HUES64 (cell line): ENCODE measurements at regions not wholly inside any gene's neighbourhood (a gene's known extent, or its start where the extent isn't known, plus 50 kb on each side); places are given as distances from the start of the nearest gene placed in this dataset.

Experiments
- H3K27ac ChIP-seq: 2 replicates; pipeline ENCODE4 v1.7.0; 2013; ENCODE audit warnings: low read depth, low read length, inconsistent platforms
- H3K27me3 ChIP-seq: 2 replicates; pipeline ENCODE4 v1.6.1; 2013; ENCODE audit warnings: mild to moderate bottlenecking, low read length; ENCODE audit not compliant: insufficient read depth
- H3K36me3 ChIP-seq: 2 replicates; pipeline ENCODE4 v1.6.1; 2013; ENCODE audit warnings: mild to moderate bottlenecking, low read length; ENCODE audit not compliant: insufficient read depth
- H3K4me1 ChIP-seq: 2 replicates; pipeline ENCODE4 v1.6.1; 2013; ENCODE audit warnings: mild to moderate bottlenecking, low read length, moderate library complexity; ENCODE audit not compliant: insufficient read depth
- H3K4me3 ChIP-seq: 2 replicates; pipeline ENCODE4 v1.5.1; 2013; ENCODE audit warnings: mild to moderate bottlenecking, low read length, moderate library complexity
- H3K9ac ChIP-seq: 2 replicates; pipeline ENCODE4 v1.6.1; 2013; ENCODE audit warnings: mild to moderate bottlenecking, low read depth, low read length
- H3K9me3 ChIP-seq: 2 replicates; pipeline ENCODE4 v1.6.1; 2013; ENCODE audit warnings: low read depth, low read length; ENCODE audit not compliant: insufficient read depth
- WGBS: fragments of 150-250, 120-280 bp; methylation state at CpG from one replicate; pipeline ENCODE4 v1.1.7; 2013; ENCODE audit warnings: missing lambda C conversion rate; 5-methylcytosine and 5-hydroxymethylcytosine counted together

DNA sequence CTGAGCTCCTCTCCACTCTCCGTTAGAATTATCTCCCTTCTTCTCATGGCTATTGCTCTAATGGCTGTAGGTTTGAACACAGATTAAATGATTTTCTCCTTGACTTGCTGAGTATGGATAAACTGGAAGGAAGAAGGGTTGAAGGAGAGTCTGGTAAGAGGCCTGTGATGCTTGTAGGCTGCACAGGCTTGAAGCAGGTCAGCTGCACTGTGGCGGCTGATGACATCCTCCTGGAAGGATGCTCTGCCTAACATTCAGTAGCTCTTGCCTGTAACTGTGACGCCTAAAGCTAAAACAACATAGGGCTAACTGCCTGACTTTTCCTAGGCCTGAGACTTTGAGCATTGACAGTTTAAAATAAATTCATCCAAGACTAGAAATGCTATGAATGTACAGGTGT lies 166.3 kb downstream of the MREG start:
- Histone ChIP-seq H3K4me1 (0 out of 2 replicates have a peak, but pooled peaks cover 4% of the 10 kb centered on the region), H3K27me3 (no peaks in the 10 kb centered on the region), H3K9ac (no peak overlapping the region), H3K27ac (no peak overlapping the region), H3K4me3 (no peak overlapping the region), H3K9me3 (no peaks in the 10 kb centered on the region), H3K36me3 (no peaks in the 10 kb centered on the region)
- 82% methylated on average over 3 of the region's 3 CpGs for WGBS

DNA sequence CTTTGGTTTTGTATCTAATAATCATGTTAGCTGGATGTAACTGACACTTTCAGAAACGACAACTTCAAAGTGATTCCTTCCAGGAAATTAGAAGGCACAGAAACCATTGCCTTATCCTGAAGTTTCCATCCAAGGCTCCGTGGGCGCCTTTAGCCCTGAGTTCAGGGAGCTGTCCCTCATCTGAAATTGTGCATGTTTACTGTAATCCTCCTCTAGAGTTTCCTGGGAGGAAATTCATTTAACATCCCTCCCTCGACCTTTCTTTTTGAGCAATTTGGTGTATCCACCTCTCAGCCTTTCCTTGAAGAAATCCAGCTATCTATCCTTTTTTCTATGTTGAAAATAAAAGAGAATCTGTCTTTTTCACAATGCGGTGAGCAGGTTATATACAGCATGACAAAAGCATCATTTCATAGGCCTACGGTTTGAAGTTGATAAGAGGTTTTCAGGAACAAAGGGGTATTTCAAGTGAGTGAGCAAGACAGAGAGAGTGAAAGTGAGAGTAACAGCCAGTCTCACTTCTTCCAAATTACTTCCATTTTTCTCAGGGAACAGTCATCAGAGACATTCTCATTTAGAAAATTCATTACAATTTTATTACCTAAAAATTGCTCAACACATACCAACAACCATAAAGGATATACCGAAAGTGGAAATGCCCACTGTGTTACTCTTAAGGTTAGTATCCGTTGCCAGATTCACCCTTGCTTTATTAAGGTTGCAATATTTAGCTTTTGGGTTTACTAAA lies 167.3 kb downstream of the MREG start:
- H3K9ac ChIP-seq, result no peak overlapping the region
- no peak overlapping the region for H3K4me3 ChIP-seq
- no peak overlapping the region for H3K27ac ChIP-seq
- 0 out of 2 replicates have a peak, but pooled peaks cover 4% of the 10 kb centered on the region for H3K4me1 ChIP-seq
- no peaks in the 10 kb centered on the region for H3K36me3 ChIP-seq
- WGBS, result 86% methylated on average over 8 of the region's 8 CpGs
- H3K9me3 ChIP-seq, result no peaks in the 10 kb centered on the region
- H3K27me3 ChIP-seq, result no peaks in the 10 kb centered on the region

DNA sequence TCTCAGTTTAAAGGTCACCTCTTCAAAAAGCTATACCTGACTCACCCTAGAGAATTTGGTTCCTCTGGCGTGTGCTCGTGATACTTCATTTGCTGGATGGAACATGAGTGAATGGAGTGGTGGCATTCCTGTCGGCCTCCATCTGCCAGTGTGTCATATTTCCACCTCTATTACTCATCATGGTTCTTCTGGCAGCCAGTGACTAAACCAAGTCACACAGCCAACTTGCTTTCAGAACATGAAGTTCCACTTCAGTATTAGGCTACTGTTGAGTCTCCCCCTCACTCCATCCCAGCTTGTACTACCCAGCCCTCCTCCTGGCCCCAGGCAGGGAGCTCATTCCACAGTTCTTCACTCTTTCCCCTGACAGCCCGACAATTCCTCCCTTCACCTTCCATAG lies 169.8 kb downstream of the MREG start:
- Histone ChIP-seq H3K27ac (no peak overlapping the region), H3K4me3 (no peak overlapping the region), H3K4me1 (0 out of 2 replicates have a peak, but pooled peaks cover 4% of the 10 kb centered on the region), H3K36me3 (no peaks in the 10 kb centered on the region), H3K9me3 (no peaks in the 10 kb centered on the region), H3K27me3 (no peaks in the 10 kb centered on the region), H3K9ac (no peak overlapping the region)
- 94% methylated on average over 4 of the region's 4 CpGs for WGBS

DNA sequence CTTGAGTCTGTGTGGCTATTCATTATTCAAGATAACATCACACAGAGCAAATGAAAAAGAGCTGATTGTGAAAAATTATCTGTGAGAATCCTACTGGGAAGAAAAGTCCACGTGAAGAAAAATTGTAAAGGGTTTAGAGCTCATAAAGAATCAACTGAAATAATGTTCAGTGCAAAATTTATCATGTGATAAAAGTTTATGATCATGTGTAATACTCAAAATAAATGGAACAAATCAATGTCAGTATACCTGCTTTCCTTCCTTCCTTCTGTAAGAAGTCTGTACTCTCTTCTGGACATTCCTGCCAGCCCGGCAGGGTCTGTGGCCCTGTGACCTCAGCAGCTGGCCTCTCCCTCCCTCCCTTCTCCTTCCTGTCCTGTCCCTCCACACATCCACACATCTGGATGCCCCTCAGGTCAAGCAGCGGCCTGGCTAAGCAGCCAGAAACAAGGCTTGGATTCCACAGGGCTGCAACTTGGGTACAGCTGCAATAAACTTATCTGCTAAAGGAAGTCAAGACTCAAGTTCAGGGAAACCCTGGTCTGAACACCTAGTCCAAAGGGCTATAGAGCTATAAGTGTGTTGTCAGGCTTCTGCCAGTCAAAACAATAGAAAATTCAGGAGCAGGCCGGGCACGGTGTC lies 172.1 kb downstream of the MREG start:
- no peak overlapping the region for H3K9ac ChIP-seq
- H3K36me3 ChIP-seq, result no peaks in the 10 kb centered on the region
- no peak overlapping the region for H3K27ac ChIP-seq
- no peaks in the 10 kb centered on the region for H3K9me3 ChIP-seq
- H3K4me3 ChIP-seq, result no peak overlapping the region
- WGBS, result 90% methylated on average over 5 of the region's 5 CpGs
- H3K4me1 ChIP-seq, result no peaks in the 10 kb centered on the region
- no peaks in the 10 kb centered on the region for H3K27me3 ChIP-seq

DNA sequence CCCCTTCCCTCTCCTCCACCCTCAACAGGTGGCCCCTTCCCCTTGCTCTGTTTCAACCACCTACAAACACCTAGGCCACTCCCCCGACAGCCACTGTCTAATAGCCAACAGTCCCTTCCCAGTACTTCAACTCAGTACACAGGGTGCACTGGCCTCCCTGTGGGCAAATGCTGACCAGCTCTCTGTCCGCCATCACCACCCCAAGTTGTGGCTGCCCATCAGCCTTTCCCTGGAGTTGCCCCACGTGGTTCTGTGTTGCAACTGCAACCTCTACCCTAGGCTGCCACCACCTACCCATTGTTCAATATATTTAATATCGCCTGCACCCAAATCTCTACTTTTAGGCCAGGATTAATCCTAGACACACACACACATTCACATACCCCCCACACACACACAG lies 173.5 kb downstream of the MREG start:
- H3K9ac ChIP-seq, result no peak overlapping the region
- H3K27me3 ChIP-seq, result no peaks in the 10 kb centered on the region
- H3K4me1 ChIP-seq, result no peaks in the 10 kb centered on the region
- H3K9me3 ChIP-seq, result no peaks in the 10 kb centered on the region
- WGBS, result 85% methylated on average over 4 of the region's 4 CpGs
- no peak overlapping the region for H3K4me3 ChIP-seq
- no peaks in the 10 kb centered on the region for H3K36me3 ChIP-seq
- no peak overlapping the region for H3K27ac ChIP-seq

DNA sequence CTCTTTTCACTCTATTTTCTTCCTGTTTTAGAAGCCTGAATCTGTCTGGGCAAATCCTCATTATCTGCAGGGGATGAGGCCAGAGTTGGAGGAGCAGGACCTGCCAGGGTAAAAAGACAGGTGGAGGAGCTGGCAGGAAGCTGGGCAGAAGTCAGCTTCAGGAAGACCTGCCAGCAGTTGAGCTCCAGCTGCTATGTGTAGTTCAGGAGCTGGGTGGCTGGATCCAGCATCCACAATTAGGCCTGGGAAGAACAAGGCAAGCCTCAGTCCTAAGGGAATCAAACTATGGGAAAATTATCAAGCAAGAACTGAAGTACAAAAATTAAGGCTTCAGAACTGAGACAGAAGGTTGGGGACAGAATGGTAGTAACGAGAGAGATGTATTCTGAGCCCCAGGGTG lies 174.0 kb downstream of the MREG start:
- Histone ChIP-seq H3K27me3 (no peaks in the 10 kb centered on the region), H3K4me1 (no peaks in the 10 kb centered on the region), H3K27ac (no peak overlapping the region), H3K36me3 (no peaks in the 10 kb centered on the region), H3K4me3 (no peak overlapping the region), H3K9ac (no peak overlapping the region), H3K9me3 (no peaks in the 10 kb centered on the region)
- WGBS, result 90% methylated on average over 1 of the region's 1 CpG

DNA sequence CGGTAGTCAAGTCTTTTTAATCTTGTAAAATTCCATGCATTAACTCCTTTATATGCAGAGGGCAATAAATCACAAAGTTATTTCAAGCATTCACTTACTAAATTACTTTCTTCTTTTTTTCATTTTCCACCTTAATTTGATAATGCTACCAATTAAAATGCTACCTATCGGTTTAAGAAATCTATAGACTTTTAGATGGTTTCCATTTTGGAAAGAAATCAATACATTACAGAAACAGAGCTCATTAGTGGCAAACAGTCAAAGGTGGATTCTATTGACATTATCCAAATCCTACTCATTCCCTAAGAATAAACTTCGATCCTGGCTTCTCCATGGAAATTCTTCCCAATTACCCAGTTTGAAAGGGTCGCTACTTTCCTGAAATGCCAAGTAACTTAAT lies 176.5 kb downstream of the MREG start:
- no peak overlapping the region for H3K27ac ChIP-seq
- H3K4me3 ChIP-seq, result no peak overlapping the region
- WGBS, result 96% methylated on average over 4 of the region's 4 CpGs
- H3K36me3 ChIP-seq, result no peaks in the 10 kb centered on the region
- peaks cover 5% of the 10 kb centered on the region; the same call in 1 of the 2 replicates for H3K4me1 ChIP-seq
- no peak overlapping the region for H3K9ac ChIP-seq
- no peaks in the 10 kb centered on the region for H3K9me3 ChIP-seq
- no peaks in the 10 kb centered on the region for H3K27me3 ChIP-seq

DNA sequence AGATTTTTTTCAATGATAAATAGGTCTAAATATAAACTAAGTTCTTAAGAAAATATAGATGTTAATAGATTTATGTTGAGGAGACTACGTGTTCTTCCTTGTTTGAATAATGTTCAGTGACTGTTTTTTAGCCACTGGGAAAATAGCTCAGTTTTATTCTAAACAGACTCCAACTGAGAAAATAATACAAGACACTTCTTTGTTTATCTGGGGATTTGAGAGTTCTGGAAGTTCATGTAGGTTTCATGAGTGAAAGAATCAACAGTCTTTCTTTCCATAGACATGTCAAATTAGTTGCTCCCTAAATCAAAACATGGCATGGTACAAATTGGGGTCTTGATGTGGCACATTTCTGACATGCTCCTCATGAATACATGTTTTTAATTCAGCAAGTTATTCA lies 177.7 kb downstream of the MREG start:
- peaks cover 5% of the 10 kb centered on the region; the same call in 1 of the 2 replicates for H3K4me1 ChIP-seq
- H3K27me3 ChIP-seq, result no peaks in the 10 kb centered on the region
- no peak overlapping the region for H3K4me3 ChIP-seq
- no peak overlapping the region for H3K9ac ChIP-seq
- no peak overlapping the region for H3K27ac ChIP-seq
- WGBS, result 80% methylated on average over 1 of the region's 1 CpG
- H3K9me3 ChIP-seq, result no peaks in the 10 kb centered on the region
- no peaks in the 10 kb centered on the region for H3K36me3 ChIP-seq

DNA sequence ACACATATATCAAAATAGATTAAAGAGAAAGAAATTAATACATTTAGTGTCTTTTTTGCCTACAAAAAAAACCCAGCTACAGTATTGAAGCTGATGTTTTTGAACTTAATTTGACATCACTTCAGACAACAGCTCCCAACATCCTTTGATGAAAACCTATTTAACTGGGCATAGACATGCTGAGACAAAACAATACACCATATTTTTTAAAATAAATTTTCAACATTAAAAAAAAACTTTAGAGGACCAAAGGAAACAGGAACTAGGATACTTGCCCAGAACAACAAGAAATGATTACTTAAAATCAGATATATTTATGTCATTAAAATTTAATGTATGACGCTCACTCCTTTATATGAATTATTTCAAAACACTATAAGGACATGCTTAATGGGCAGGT lies 178.1 kb downstream of the MREG start:
- Histone ChIP-seq H3K9me3 (no peaks in the 10 kb centered on the region), H3K36me3 (no peaks in the 10 kb centered on the region), H3K4me3 (no peak overlapping the region), H3K9ac (no peak overlapping the region), H3K27ac (no peak overlapping the region), H3K4me1 (peaks cover 5% of the 10 kb centered on the region; the same call in 1 of the 2 replicates), H3K27me3 (no peaks in the 10 kb centered on the region)
- WGBS, result no CpG with 5 or more reads among the region's 1 CpG

DNA sequence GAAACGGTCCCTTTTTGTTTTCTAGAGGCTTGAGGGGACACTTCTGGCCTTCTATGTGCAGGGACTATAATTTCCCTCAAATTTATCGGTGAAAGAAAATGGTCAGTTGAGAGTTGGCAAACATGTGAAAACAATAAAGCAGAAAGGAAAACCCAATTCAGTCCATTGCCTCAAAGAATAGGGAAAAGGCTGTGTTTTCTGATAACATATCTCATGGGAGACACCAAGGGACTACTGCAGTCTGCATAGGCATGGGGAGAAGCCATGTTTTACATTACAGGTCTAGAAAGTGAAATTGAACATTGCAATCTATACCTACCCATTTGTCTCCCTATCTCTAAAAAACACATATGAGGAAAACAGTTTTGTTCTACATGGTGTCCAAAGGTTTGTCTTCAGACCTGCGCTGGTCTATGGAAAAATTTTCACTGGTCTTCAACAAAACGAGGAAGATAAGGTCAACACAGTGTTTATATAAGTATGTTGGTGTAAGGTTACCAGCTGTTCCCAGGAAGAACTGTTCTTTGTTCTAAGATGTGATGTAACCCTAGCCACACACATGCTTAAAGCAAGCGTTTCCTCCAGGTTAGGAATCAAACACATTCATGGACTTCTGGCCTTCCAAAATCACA lies 179.7 kb downstream of the MREG start:
- Histone ChIP-seq H3K27me3 (no peaks in the 10 kb centered on the region), H3K9ac (no peak overlapping the region), H3K36me3 (no peaks in the 10 kb centered on the region), H3K4me1 (peaks cover 5% of the 10 kb centered on the region; the same call in 1 of the 2 replicates), H3K4me3 (no peak overlapping the region), H3K27ac (no peak overlapping the region), H3K9me3 (no peaks in the 10 kb centered on the region)
- 84% methylated on average over 5 of the region's 5 CpGs for WGBS

DNA sequence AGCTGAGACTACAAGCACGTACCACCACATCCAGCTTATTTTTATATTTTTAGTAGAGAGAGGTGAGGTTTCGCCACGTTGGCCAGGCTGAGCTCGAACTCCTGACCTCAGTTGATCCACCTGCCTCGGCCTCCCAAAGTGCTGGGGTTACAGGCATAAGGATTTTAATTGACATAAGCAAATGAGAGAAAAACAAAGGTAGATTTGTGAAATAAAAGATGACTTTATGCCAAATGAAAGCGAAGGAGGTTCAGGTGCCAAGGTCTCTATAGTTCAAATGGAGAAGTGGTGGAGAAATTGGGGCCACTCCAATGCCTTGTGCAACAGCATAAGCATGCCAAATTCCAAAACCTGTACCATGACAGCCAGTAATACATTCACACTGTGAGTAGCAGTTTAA lies 180.6 kb downstream of the MREG start:
- Histone ChIP-seq H3K4me1 (peaks cover 5% of the 10 kb centered on the region; the same call in 1 of the 2 replicates), H3K36me3 (no peaks in the 10 kb centered on the region), H3K9me3 (no peaks in the 10 kb centered on the region), H3K27me3 (no peaks in the 10 kb centered on the region), H3K27ac (no peak overlapping the region), H3K4me3 (no peak overlapping the region), H3K9ac (no peak overlapping the region)
- WGBS, result 94% methylated on average over 5 of the region's 6 CpGs
